Kidney glomerular epithelial cell (primary cell): ENCODE measurements at regions not wholly inside any gene's neighbourhood (a gene's known extent, or its start where the extent isn't known, plus 50 kb on each side); places are given as distances from the start of the nearest gene placed in this dataset.
"Not testable (repeated sequence)": the region's sequence is repeated elsewhere in the genome, so short reads cannot be mapped to it uniquely, and the experiment has no call there.

ENCODE experiments used
- DNase-seq: peaks from one replicate; lab custom pipeline; 2025; lab: John Stamatoyannopoulos, UW

DNA sequence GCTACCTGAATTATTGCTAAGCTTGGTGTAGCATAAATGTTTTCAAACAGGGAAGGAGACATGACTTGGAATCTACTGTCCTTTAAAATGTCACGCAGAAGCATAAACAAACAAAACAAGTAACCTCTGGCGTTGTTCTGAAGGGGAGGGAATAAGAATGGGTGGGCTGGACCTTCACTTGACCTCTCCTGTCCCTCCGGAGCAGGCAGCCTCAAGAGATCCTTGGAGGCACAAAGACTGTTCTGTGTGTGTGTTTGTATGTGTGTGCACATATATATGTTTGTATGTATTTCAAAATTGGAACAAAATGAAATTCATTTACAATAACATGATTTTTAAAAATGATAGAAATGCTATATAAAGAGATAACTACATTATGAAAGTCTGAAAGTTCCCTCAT is 91.3 kb upstream of the DCLK2 start:
- DNase-seq, result no peak

DNA sequence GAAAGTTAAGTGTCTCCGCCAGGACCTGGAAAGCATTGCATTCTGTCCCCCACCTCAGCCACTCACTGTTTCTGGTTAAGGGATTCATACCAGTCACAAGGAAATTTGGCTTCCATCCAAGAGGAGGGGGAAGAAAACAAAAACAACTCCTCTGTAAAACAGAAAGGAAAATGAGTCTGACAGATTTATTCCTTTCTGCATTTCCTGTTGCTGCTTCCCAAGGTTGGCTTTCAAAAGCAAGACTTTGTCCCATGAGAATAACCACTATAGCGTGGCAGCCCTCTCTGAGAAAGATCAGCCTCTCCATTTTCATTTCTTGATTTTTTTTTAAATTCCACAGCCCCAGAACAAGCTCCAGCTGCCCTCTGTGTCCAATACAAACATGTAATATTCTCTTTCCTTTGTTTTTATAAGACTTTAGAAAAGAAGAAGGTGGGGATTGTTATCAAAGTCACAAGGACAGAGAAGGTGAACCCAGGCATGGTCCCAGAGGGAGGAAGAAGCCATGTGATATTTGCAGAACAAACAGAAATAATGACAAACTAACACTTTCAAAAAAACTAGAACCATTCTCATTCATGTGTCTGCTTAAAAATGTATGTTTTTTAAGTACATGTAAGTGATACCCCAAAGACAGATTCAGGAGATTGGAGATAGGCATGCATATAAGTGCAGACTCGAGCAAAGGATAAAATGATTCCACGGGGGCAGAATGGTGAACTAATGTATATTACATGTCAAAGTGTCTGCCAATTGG is 90.7 kb upstream of the DCLK2 start:
- DNase-seq, result no peak

DNA sequence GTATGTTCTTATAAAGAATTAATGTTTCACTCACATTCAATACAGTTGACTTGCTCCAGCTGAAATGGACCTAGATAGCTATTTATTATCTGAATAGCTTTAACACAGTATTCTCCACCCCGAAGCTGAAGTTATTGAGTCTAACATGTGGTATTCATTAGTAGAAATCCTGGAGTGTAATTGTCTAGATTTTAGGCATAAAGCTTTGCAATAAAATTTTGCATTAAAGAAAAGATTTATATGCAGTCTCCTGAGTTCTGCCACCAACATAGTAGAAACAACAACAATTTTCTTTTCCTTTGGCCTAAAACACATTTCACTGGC is 90.2 kb upstream of the DCLK2 start:
- no peak for DNase-seq

DNA sequence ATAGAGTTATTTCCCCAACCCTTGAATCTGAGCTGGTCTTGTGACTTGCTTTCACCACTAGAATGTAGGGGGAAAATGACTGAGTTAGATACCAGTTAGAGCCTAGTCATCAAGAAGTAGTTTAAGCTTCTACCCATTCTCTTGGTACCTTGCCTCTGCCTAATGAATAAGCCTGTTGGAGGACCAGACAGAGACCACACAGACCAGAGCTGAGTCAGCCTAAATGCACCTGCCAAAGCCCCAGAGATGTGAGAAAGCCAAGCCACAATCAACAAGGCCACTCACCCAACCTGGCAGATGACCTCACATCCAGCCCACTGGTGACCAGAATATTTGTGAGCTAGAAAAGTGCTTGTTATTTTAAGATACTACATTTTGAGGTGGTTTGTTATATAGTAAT is 85.2 kb upstream of the DCLK2 start:
- no peak for DNase-seq

DNA sequence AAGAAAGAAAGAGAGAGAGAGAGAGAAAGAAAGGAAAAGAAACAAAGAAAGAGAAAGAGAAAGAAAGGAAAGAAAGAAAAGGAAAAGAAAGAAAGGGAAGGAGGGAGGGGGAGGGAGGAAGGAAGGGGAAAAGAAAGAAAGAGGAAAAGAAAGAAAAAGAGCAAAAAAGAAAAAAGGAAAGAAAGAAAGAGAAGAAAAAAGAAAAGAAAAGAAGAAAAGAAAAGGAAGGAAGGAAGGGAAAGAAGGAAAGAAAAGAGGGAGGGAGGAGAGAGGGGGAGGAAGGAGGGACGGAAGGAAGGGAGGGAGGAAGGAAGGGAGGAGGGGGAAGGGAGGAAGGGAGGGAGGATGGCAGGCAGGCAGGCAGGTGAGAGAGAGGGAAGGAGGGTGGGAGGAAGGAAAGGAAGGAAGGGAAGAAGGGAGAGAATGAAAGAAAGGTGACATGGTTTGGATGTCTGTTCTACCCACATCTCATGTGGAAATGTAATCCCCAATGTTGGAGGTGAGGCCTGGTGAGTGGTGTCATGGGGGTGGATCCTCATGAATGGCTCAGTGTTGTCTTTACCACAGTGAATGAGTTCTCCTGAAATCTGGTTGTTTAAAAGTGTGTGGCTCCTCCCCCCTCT is 83.0 kb upstream of the DCLK2 start:
- no peak for DNase-seq

DNA sequence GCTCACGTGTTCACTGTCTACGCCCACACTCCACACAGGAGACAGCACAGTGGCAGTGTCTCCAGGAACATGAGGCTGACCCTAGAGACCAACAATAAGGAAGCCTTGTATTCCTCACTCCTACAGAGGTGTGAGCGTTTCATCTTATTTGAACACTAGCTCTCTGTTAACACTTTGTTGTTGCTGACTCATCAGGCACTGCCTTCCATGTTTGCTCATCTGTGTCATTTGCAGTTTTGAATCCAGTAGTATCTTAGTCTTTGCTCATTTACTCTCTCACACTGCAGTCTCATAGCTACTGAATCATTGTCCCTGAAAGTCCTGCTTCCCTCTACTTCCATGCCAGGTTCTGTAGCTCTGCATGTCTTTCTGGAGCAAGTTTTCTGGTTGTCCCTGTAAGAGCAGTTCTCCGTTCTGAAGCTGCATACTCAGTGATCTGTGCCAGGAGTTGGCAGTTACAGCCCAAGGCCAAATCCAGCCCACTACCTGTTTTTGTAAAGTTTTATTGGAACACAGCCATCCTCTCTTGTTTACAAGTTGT is 80.3 kb upstream of the DCLK2 start:
- peak; percentile 91 for DNase-seq

DNA sequence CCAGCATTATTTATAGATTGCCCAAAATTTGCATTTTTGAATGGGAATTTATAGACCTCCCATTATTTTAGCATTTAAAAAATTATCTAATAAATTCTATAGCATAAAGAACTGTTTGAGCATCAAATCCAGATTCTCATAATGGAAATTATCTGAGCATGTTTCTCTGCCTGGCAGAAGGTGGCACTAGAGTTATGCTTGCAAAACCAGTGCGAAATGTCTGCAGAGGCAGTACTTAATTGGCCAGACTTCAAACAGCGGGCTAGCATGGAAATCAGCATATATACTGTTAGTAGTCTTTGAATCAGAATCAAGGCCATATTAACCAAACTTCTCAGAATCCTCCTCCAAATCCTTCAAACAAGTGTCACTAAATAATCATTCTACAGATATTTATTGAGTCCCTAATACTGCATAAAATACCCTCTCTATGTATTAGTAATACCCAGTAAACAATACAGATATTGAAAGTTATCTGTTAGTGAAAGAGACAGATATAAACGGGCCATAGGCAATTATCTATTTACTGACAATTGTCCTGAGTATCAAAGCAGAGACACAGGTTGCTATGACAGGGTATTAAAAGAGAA is 78.7 kb upstream of the DCLK2 start:
- DNase-seq, result peak; percentile 82

DNA sequence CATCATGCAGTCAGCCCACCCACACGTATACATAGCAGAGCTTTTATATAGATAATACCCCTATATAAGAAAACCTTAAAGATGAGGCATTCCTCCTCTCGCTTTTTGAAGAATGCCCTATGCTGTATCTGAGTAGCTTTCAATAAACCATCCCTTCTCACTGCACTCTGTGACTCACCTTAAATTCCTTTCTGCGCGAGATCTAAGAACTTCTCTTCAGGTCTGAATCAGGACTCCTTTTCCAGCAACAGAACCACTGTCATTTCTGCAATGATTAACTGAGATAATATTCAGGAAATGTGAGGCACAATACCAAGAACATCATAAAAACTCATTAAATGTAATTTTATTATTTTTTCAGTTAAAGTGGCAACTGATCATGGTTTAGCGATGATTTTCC is 76.4 kb upstream of the DCLK2 start:
- DNase-seq, result peak; percentile 88

DNA sequence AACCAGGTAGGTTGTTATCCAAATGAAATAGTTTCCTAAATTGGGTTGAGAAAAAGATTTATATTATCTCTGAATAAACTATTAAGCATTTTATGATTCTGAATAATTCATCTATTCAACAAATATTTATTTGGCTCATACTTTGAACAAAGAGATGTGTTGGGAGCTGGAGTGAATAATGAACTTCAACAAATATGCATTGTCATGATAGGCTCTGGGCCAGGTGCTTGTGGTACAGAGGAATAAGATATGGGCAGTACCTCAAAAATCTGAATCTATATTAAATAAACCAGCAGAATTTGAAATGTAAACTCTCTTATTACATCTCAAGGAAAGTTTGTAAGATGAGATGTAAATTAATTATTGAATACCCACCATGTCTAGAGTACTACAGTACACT is 75.7 kb upstream of the DCLK2 start:
- no peak for DNase-seq

DNA sequence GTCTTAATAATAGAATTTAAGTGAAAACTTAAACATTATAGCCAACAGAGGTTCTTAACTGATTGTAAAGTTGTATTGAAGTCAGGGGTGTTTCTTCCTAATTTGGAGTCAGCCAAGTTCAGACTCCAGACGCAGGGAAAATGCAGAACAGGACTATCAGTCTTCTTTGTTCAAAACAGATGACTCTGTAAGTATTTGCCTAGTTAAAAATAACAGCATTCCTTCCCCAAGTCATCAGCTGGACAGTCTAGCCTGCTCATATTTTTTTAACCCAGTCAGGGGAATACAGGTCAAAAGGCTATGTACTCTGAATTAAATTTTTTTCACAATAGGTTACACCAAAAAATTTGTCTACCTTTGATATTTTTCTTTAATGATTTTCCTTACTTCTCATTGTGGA is 73.8 kb upstream of the DCLK2 start:
- DNase-seq, result peak; percentile 80

DNA sequence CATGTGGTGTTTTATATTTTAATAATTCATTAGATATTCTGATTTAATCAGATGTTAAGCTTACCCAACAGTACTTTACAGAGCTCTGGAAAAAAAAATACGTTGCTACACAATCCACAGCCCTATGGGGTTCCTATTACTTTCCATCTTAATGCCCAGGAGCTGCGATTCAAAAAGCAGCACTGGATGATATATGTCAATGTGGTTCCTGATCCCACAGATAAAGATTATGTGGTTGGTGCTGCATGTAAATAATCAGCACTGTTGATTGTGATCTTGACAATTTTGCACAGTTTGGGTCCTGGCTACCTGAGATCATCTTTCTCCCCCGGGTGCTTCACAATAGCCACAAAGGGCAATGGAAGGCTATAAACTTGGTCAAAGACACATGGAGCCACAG is 72.7 kb upstream of the DCLK2 start:
- no peak for DNase-seq

DNA sequence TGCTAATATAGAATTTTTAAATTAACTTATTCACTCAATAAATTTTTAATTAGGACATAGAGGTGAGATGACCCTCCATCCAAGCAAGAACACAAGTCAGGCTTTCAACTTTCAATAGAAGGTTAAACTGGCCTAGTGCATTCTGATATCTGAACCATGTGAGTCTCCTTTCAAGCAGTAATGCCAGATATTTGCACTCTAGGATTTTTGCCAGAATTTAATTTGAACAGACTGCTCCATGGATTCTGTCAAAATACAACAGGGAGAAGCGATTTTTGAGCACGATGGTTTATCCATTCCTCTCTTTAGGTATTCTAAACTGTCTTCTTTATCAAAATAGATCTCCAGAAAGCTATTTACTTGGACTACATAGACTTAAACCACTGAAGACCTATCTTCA is 72.0 kb upstream of the DCLK2 start:
- no peak for DNase-seq

DNA sequence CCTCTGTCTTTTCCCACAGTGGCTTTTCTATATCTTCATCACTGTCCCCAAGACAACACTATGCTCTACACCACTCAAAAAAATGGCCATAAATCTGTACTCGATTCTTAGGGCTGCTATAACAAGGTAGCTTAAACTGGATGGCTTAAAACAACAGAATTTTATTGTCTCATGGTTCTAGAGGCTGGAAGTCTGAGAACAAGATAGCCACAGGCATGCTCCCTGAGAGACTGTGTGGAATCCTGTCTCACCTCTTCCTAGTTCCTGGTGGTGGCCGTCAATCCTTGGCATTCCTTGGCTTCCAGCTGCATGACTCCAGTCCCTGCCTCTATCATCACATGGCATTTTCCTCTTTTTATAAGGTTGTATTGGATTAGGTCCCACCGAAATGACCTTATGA is 70.7 kb upstream of the DCLK2 start:
- DNase-seq, result peak; percentile 84

DNA sequence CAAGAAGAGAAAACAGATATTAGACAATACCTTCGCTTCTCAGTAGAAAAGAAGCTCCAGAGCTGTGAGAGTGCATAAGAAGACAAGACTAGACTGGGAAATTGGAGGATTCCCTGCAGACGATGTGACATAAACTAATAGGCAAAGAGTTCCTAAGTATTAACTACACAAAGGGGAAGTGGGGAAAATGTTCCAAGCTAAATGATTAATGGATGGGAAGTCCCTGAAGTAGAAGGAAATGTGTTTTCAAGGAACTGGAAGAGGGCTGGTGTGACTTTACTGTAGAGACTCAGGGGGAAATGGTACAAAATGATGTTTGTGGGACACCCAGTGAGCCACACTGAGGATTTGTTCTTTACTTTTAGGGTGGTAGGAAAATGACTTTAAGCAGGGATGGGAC is 69.7 kb upstream of the DCLK2 start:
- DNase-seq, result no peak

DNA sequence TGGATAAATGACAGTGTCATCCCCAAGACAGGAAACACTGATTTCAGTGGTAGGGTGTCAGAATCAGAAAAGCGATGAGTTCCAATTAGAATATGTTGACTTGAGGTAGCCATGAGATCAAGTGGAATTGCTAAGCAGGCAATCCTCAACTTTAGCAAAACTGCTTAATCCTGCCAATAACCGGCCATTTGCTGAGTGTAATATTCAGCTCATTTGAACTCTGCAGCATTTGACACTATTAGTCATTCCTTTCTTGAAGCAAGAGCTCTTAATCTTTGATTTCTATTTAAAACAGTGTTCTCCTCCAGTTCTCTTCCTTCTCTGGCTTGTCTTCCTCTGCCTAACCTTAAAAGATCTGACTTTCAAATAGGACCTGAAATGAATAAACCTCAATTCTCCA is 68.7 kb upstream of the DCLK2 start:
- no peak for DNase-seq

DNA sequence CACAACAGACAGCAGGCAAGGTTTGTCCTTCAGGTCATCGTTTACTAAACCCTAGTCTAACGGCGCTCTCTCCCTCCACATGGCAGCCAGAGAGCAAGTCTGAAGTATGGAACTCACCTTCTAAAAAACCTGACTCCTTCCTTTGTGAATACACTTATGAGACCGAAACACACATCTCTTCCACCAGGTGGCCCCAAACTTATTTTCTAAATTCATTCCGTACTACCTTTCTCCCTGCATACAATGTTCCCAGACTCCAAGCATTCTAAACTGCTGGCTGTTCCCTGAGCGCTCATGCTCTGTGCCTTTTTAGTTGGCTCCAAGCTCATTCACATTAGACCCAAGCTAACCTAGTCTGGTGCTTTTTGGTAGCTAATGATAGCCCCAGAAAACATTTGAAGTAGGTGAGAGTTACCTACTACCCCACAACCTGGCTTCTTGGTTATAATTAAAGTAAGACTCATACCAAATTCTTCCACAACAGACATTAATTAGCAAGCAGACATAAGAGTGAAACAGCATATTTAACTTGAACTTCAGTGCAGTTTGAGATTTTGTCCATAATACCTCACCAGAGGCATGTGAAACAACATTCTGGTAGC is 67.6 kb upstream of the DCLK2 start:
- peak; percentile 87 for DNase-seq

DNA sequence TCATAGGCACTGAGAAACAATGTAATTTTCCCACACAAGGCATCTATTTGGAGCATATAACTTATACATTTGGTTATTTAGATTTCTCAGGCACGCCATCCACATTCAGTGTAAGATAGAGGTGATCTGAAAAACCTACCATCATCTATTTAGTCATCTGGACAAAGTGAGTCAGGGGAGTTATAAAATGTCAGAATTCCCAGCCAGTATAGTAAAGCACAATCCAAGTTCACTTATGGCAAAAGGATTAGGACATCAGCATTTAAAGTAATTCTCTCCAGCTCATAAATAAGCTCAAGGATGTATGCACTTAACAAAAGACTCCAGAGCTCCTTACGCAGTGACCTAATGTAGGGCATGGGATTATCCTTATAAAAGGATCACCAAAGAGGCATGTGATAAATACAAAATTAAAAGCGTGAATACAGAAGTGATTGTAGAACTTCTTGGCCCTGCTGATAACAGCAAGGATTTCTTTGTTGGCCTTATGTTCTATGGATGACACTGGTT is 65.3 kb upstream of the DCLK2 start:
- DNase-seq, result no peak

DNA sequence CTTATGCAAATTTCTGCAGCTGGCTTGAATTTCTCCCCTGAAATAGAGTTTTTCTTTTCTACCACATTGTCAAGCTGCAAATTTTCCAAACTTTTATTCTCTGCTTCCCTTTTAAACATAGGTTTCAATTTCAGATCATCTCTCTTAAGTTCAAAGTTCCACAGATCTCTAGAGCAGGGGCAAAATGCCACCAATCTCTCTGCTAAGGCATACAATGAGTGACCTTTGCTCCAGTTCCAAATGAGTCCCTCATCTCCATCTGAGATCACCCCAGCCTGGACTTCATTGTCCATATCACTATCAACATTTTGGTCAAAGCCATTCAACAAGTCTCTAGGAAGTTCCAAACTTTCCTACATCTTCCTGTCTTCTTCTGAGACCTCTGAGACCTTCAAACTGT is 62.3 kb upstream of the DCLK2 start:
- not testable (repeated sequence) for DNase-seq

DNA sequence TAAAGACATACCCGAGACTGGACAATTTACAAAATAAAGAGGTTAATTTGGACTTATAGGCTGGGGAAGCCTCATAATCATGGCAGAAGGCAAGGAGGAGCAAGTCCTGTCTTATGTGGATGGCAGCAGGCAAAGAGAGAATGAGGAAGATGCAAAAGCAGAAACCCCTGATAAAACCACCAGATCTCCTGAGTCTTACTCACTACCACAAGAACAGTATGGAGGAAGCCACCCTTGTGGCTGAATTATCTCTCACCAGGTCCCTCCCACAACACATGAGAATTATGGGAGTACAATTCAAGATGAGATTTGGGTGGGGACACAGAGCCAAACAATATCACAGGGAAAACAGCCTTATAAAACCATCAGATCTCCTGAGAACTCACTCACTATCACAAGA is 61.6 kb upstream of the DCLK2 start:
- DNase-seq, result not testable (repeated sequence)

DNA sequence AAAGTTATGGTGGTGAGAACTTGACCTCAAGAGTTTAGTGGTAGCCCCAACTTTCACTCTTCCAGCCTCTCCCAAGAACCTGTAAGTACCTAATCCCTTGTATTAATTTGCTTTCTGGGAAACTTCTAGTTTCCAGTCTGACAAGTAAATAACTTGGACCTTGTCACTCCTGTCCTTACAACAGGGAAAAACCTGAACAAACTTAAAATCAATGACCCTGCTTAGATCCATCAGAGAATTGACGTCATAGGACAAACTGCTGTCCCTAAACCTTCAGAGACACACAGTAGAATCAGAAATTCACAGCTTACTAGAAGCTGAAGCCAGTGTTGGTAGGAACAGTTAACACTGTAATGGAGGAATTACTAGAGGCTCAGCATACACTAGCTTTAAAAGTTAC is 60.0 kb upstream of the DCLK2 start:
- DNase-seq, result no peak

DNA sequence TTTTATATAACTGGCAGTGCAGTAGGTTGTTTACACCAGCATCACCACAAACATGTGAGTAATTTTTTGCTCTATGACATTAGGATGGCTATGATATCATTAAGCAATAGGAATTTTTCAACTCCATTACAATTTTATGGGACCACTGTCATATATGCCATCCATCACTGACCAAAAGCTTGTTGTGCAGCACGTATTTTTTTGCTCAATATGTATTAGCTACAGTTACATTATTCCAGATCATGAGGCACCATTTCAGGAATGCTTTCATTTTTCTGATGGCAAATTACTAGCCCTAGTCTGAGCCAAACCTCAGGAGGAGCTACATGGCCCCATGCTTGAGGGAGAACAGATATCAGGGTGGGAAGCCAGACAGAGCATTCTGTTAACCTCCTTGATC is 56.8 kb upstream of the DCLK2 start:
- no peak for DNase-seq

DNA sequence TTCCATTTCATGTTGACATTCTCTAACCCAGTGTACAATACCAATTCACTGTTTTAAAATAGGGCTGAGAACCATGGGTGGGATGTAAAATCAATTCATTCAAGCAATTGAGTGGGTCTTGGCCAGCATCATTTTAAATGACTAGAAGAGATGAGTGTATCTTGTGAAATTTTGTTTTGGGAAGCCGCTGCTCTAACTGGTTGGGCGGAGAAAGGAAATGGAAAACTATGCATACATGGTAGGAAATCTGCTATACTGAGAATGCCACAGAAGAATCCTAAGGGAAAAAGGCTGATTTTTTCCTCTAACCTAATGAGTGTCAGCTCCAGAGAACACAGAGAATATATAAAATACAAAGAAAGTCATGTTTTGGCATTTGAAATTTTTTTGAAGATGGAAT is 54.8 kb upstream of the DCLK2 start:
- no peak for DNase-seq

DNA sequence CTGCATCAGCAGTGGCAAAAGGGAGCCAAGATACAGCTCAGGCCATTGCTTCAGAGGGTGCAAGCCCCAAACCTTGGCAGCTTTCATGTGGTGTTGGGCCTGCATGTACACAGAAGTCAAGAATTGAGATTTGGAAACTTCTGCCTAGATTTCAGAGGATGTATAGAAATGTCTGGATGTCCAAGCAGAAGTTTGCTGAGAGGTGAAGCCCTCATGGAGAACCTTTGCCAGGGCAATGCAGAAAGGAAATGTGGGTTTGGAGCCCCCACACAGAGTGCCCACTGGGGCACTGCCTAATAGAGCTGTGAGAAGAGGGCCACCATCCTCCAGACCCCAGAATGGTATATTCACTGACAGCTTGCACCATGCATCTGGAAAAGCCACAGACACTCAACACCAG is 51.3 kb upstream of the DCLK2 start:
- DNase-seq, result not testable (repeated sequence)
